ENCODE measurements at regions not wholly inside any gene's neighbourhood (a gene's known extent, or its start where the extent isn't known, plus 50 kb on each side); places are given as distances from the start of the nearest gene placed in this dataset.

DNA sequence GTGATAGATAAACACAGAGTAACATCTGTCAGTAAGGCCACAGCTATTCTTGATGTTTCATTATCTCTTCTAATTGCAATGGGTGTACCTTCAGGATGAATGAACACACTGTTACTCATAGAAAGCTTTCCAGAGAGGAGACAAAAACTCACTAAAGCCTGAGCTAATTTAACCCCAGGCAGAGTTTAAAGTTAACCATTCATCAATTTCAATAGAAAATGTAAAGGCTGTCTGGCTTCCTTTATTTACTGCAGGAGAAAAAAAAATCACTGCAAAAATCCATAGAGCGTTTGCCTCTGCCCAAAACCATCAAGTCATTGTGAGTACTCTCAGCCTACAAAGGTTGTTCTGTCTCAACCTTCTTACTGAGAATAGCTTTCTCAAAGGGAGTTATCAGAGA is 376.9 kb downstream of the PPP4R3C start:
- TF ChIP-seq CTCF (IDR thresholded peaks at IDR 0.05; ENCODE audit: low read depth, low read length, poor library complexity, severe bottlenecking) (no peak), EZH2phosphoT487 (IDR thresholded peaks at IDR 0.05; ENCODE audit: borderline replicate concordance, low read length) (no peak)
